LNCaP clone FGC (cell line): ENCODE measurements at regions not wholly inside any gene's neighbourhood (a gene's known extent, or its start where the extent isn't known, plus 50 kb on each side); places are given as distances from the start of the nearest gene placed in this dataset.

Experiments
- DNase-seq: peaks from one replicate; pipeline ENCODE4 v3.0.0-alpha.2; 2011; ENCODE audit warnings: low read depth
- H3K4me3 ChIP-seq: 2 replicates; pipeline ENCODE4 v1.5.1; 2011; ENCODE audit warnings: mild to moderate bottlenecking, low read depth, low read length, control low read depth
- CTCF ChIP-seq: IDR thresholded peaks from 2 replicates; pipeline ENCODE4 v1.5.1; 2012; ENCODE audit warnings: mild to moderate bottlenecking; ENCODE audit not compliant: control insufficient read depth, insufficient read depth; ENCODE audit errors: extremely low read depth

- H3K4me3 ChIP-seq, result no peak overlapping the region
- TF ChIP-seq CTCF, result no peak
- no peak for DNase-seq
These were observed 66.3 kb upstream of the DIPK2B start for GRCh38 chrX:45267007-45267406.

- no peak for TF ChIP-seq CTCF
- no peak for DNase-seq
- H3K4me3 ChIP-seq, result no peak overlapping the region
These were observed 65.8 kb upstream of the DIPK2B start for GRCh38 chrX:45266456-45266855.

- no peak for TF ChIP-seq CTCF
- no peak for DNase-seq
- no peak overlapping the region for H3K4me3 ChIP-seq
These were observed 64.2 kb upstream of the DIPK2B start for GRCh38 chrX:45264865-45265264.

GRCh38 chrX:45261471-45261870 lies 60.8 kb upstream of the DIPK2B start:
- TF ChIP-seq CTCF, result no peak

GRCh38 chrX:45261005-45261404 lies 60.3 kb upstream of the DIPK2B start:
- no peak for DNase-seq
- no peak overlapping the region for H3K4me3 ChIP-seq
- no peak for TF ChIP-seq CTCF

More at GRCh38 chrX:45261471-45261870, 60.8 kb upstream of the DIPK2B start:
- DNase-seq, result no peak
- no peak overlapping the region for H3K4me3 ChIP-seq

- no peak overlapping the region for H3K4me3 ChIP-seq
- no peak for TF ChIP-seq CTCF
- no peak for DNase-seq
These were observed 58.2 kb upstream of the DIPK2B start for GRCh38 chrX:45258731-45259402.
